Testis (tissue), 2 donors: ENCODE measurements at regions not wholly inside any gene's neighbourhood (a gene's known extent, or its start where the extent isn't known, plus 50 kb on each side); places are given as distances from the start of the nearest gene placed in this dataset.

Source experiments
- DNase-seq: peaks from one replicate; pipeline ENCODE4 v3.0.0-alpha.2; 2019
- H3K27ac ChIP-seq, 2 donors: fragments of 200-600 bp; sonication (generic); one replicate each; pipeline ENCODE4 v1.5.1; 2019
- H3K27me3 ChIP-seq: fragments of 200-600 bp; sonication (generic); one replicate; pipeline ENCODE4 v1.5.1; 2019
- H3K36me3 ChIP-seq: fragments of 200-600 bp; sonication (generic); one replicate; pipeline ENCODE4 v1.5.1; 2017; ENCODE audit warnings: low read depth; ENCODE audit errors: missing control alignments
- H3K4me1 ChIP-seq: fragments of 200-600 bp; sonication (generic); one replicate; pipeline ENCODE4 v1.5.1; 2019
- H3K4me3 ChIP-seq, 2 donors: fragments of 200-600 bp; sonication (generic); one replicate each; pipeline ENCODE4 v1.5.1; 2017 to 2019
- H3K9me3 ChIP-seq: fragments of 200-600 bp; sonication (generic); one replicate; pipeline ENCODE4 v1.5.1; 2017
- CTCF ChIP-seq, 3 experiments: fragments of 450-650 bp in 2 of 3; fragments of 200-600 bp in 1 of 3; sonication (generic) in 1 of 3; IDR thresholded peaks; one replicate each; pipeline ENCODE4 v1.5.1; 2016 to 2019; ENCODE audit warnings: antibody characterized with exemption in 3 of 3, mild to moderate bottlenecking in 2 of 3, moderate library complexity in 1 of 3
- POLR2A ChIP-seq: fragments of 450-650 bp; IDR thresholded peaks from one replicate; pipeline ENCODE4 v1.6.1; 2017; ENCODE audit warnings: antibody characterized with exemption, mild to moderate bottlenecking, moderate library complexity
- WGBS, 2 donors: methylation state at CpG; one replicate each; pipeline ENCODE4 v1.1.5; 2018; 5-methylcytosine and 5-hydroxymethylcytosine counted together
- intact Hi-C: fragments of 100-400 bp; cut with DNase I; formaldehyde crosslinking; loops from one replicate; pipeline ENCODE4 v1.15.1; 2023; ENCODE audit warnings: low total_unique reads

GRCh38 chr2:40824278-40824677 is 372.4 kb upstream of the SLC8A1 start:
- no peaks in the 10 kb centered on the region for H3K36me3 ChIP-seq
- no peaks in the 10 kb centered on the region for H3K9me3 ChIP-seq
- H3K27ac ChIP-seq, result no peak overlapping the region
- H3K4me1 ChIP-seq, result no peaks in the 10 kb centered on the region
- no peak for TF ChIP-seq CTCF (IDR thresholded peaks at IDR 0.05)
- TF ChIP-seq POLR2A, result no peak
- DNase-seq, result no peak
- no peaks in the 10 kb centered on the region for H3K27me3 ChIP-seq
- H3K4me3 ChIP-seq, result no peak overlapping the region
- 34 to 38% methylated on average over 5 of the region's 5 CpGs for WGBS, 2 donors
- intact Hi-C loops, result no loop called here

GRCh38 chr2:40827392-40827791 is 375.5 kb upstream of the SLC8A1 start:
- intact Hi-C loops, result no loop called here
- TF ChIP-seq CTCF (IDR thresholded peaks at IDR 0.05) (no peak), POLR2A (no peak)

GRCh38 chr2:40831321-40831873 is 379.5 kb upstream of the SLC8A1 start:
- Histone ChIP-seq H3K27ac (no peak overlapping the region), H3K4me3 (no peak overlapping the region), H3K27me3 (no peaks in the 10 kb centered on the region), H3K4me1 (no peaks in the 10 kb centered on the region), H3K36me3 (no peaks in the 10 kb centered on the region), H3K9me3 (no peaks in the 10 kb centered on the region)
- 70 to 75% methylated on average over 3 of the region's 3 CpGs for WGBS, 2 donors
- intact Hi-C loops, result no loop called here
- no peak for DNase-seq
- TF ChIP-seq CTCF (IDR thresholded peaks at IDR 0.05) (no peak), POLR2A (no peak)

More at GRCh38 chr2:40827392-40827791, 375.5 kb upstream of the SLC8A1 start:
- Histone ChIP-seq H3K27me3 (no peaks in the 10 kb centered on the region), H3K4me3 (no peak overlapping the region), H3K36me3 (no peaks in the 10 kb centered on the region), H3K4me1 (no peaks in the 10 kb centered on the region), H3K9me3 (no peaks in the 10 kb centered on the region), H3K27ac (no peak overlapping the region)
- no peak for DNase-seq

GRCh38 chr2:40841856-40842255 is 390.0 kb upstream of the SLC8A1 start:
- Histone ChIP-seq H3K27me3 (no peaks in the 10 kb centered on the region), H3K9me3 (no peaks in the 10 kb centered on the region), H3K27ac (no peak overlapping the region), H3K36me3 (no peaks in the 10 kb centered on the region), H3K4me3 (no peak overlapping the region), H3K4me1 (no peaks in the 10 kb centered on the region)
- TF ChIP-seq CTCF (IDR thresholded peaks at IDR 0.05) (no peak), POLR2A (no peak)
- DNase-seq, result no peak
- 76 to 85% methylated on average over 2 of the region's 2 CpGs for WGBS, 2 donors
- intact Hi-C loops, result no loop called here
